ENCODE measurements at regions not wholly inside any gene's neighbourhood (a gene's known extent, or its start where the extent isn't known, plus 50 kb on each side); places are given as distances from the start of the nearest gene placed in this dataset.
"Not testable (repeated sequence)": the region's sequence is repeated elsewhere in the genome, so short reads cannot be mapped to it uniquely, and the experiment has no call there.

DNA sequence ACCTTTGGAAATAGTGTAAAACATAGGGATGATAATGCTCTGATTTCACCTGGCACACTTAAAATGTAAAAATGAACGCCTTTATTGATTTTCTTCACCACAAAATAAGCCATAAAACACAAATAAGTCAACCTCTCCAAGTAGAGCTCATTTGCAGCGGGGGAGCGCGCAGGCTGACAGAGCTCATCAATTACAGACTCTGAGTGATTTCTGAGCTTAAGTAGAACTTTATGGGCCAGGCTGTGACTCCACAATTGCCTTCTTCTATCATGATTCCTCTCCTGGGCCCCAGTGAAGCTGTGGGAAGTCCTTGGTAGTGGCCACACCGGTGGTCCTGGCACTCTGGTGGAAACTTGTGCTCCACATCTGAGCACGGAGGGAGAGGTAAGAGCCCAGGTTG is 789.0 kb upstream of the RAB6C start:
- no peaks in the 10 kb centered on the region for H3K36me3 ChIP-seq (ENCODE audit: control insufficient read depth, insufficient read depth, low read length)
- H3K9ac ChIP-seq (ENCODE audit: low read depth, low read length), result no peak overlapping the region
- H3K4me1 ChIP-seq (ENCODE audit: control insufficient read depth, insufficient read depth, low read length), result peaks cover 9% of the 10 kb centered on the region
- H3K9me3 ChIP-seq (ENCODE audit: control insufficient read depth, insufficient read depth, low read length), result no peaks in the 10 kb centered on the region
- H3K4me3 ChIP-seq (ENCODE audit: low read depth, low read length), result no peak overlapping the region
- peaks cover 3% of the 10 kb centered on the region for H3K27me3 ChIP-seq (ENCODE audit: control insufficient read depth, insufficient read depth, low read length)

- no peaks in the 10 kb centered on the region for H3K9me3 ChIP-seq (ENCODE audit: control insufficient read depth, insufficient read depth, low read length)
- H3K4me3 ChIP-seq (ENCODE audit: low read depth, low read length), result no peak overlapping the region
- no peaks in the 10 kb centered on the region for H3K36me3 ChIP-seq (ENCODE audit: control insufficient read depth, insufficient read depth, low read length)
- no peak overlapping the region for H3K9ac ChIP-seq (ENCODE audit: low read depth, low read length)
- peaks cover 9% of the 10 kb centered on the region for H3K4me1 ChIP-seq (ENCODE audit: control insufficient read depth, insufficient read depth, low read length)
- H3K27me3 ChIP-seq (ENCODE audit: control insufficient read depth, insufficient read depth, low read length), result peaks cover 3% of the 10 kb centered on the region
Observed at GRCh38 chr2:129191530-129191929, 787.9 kb upstream of the RAB6C start.

GRCh38 chr2:129192117-129192516 is 787.3 kb upstream of the RAB6C start:
- Histone ChIP-seq H3K27me3 (ENCODE audit: control insufficient read depth, insufficient read depth, low read length) (peaks cover 3% of the 10 kb centered on the region), H3K9me3 (ENCODE audit: control insufficient read depth, insufficient read depth, low read length) (no peaks in the 10 kb centered on the region), H3K9ac (ENCODE audit: low read depth, low read length) (no peak overlapping the region), H3K4me1 (ENCODE audit: control insufficient read depth, insufficient read depth, low read length) (peaks cover 9% of the 10 kb centered on the region), H3K4me3 (ENCODE audit: low read depth, low read length) (no peak overlapping the region), H3K36me3 (ENCODE audit: control insufficient read depth, insufficient read depth, low read length) (no peaks in the 10 kb centered on the region)

GRCh38 chr2:129192841-129193253 is 786.6 kb upstream of the RAB6C start:
- no peak overlapping the region for H3K9ac ChIP-seq (ENCODE audit: low read depth, low read length)
- H3K27me3 ChIP-seq (ENCODE audit: control insufficient read depth, insufficient read depth, low read length), result peaks cover 3% of the 10 kb centered on the region

DNA sequence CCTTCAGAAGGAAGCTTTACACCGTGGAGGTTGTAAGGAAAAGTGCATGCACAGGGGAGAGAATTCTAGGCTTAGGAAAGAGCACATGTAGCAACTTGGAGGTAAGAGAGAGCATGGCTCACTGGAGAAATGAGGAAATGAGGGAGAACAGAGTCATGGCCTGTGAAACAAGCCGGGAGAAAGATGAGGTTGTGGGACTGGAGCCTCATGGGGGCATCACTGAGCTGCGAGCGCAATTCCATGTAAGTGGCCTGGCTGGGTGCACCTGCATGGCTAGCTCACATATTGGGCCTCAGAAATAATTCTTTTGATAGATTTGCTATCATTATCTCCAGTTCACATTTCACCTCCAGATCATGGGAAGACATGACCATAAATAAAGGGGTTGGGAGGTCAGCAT is 785.5 kb upstream of the RAB6C start:
- Histone ChIP-seq H3K9ac (ENCODE audit: low read depth, low read length) (no peak overlapping the region), H3K4me1 (ENCODE audit: control insufficient read depth, insufficient read depth, low read length) (peaks cover 9% of the 10 kb centered on the region), H3K27me3 (ENCODE audit: control insufficient read depth, insufficient read depth, low read length) (peaks cover 3% of the 10 kb centered on the region), H3K36me3 (ENCODE audit: control insufficient read depth, insufficient read depth, low read length) (no peaks in the 10 kb centered on the region), H3K9me3 (ENCODE audit: control insufficient read depth, insufficient read depth, low read length) (no peaks in the 10 kb centered on the region), H3K4me3 (ENCODE audit: low read depth, low read length) (no peak overlapping the region)

More at GRCh38 chr2:129192841-129193253, 786.6 kb upstream of the RAB6C start:
- Histone ChIP-seq H3K9me3 (ENCODE audit: control insufficient read depth, insufficient read depth, low read length) (no peaks in the 10 kb centered on the region), H3K4me1 (ENCODE audit: control insufficient read depth, insufficient read depth, low read length) (peaks cover 9% of the 10 kb centered on the region), H3K36me3 (ENCODE audit: control insufficient read depth, insufficient read depth, low read length) (no peaks in the 10 kb centered on the region), H3K4me3 (ENCODE audit: low read depth, low read length) (no peak overlapping the region)

DNA sequence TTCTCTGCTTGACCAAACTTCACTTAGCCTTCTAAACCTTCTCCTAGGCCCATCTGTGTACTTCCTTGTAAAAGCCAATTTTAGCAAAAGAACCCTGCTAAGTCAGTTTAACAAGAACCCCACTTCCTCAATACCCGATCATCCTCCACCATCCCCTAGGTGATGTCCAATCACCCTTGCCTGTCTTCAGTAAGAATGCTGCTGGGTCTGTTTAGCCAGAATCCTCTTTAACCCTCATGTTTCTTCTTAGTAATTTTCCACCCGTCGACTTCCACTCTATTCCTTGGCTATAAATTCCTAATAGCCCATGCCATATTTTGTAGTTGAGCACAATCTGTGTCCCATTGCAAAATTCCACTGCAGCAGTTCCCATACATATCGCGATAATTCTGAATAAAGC is 780.0 kb upstream of the RAB6C start:
- Histone ChIP-seq H3K4me1 (ENCODE audit: control insufficient read depth, insufficient read depth, low read length) (no peaks in the 10 kb centered on the region), H3K27me3 (ENCODE audit: control insufficient read depth, insufficient read depth, low read length) (no peaks in the 10 kb centered on the region), H3K4me3 (ENCODE audit: low read depth, low read length) (no peak overlapping the region), H3K36me3 (ENCODE audit: control insufficient read depth, insufficient read depth, low read length) (no peaks in the 10 kb centered on the region), H3K9me3 (ENCODE audit: control insufficient read depth, insufficient read depth, low read length) (no peaks in the 10 kb centered on the region), H3K9ac (ENCODE audit: low read depth, low read length) (no peak overlapping the region)

DNA sequence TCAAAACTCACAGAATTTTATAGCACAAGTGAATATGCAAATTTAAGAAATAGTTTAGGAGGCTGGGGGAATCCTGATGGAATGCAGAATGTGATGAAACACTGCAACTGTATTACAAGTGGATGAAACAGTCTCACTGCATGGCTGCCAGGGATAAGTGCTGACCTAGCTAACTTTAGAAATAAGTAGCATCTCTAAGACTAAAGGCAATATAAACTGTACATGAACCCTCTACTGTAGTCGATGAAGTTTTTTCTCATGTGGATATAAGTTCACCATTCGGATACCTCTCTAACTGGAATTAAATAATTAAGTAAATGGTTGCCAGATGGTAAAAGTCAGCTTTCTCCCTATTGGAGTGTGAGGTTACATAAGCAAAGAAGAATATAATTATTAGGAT is 777.8 kb upstream of the RAB6C start:
- Histone ChIP-seq H3K9ac (ENCODE audit: low read depth, low read length) (no peak overlapping the region), H3K36me3 (ENCODE audit: control insufficient read depth, insufficient read depth, low read length) (no peaks in the 10 kb centered on the region), H3K4me3 (ENCODE audit: low read depth, low read length) (no peak overlapping the region), H3K9me3 (ENCODE audit: control insufficient read depth, insufficient read depth, low read length) (no peaks in the 10 kb centered on the region), H3K27me3 (ENCODE audit: control insufficient read depth, insufficient read depth, low read length) (no peaks in the 10 kb centered on the region), H3K4me1 (ENCODE audit: control insufficient read depth, insufficient read depth, low read length) (no peaks in the 10 kb centered on the region)

DNA sequence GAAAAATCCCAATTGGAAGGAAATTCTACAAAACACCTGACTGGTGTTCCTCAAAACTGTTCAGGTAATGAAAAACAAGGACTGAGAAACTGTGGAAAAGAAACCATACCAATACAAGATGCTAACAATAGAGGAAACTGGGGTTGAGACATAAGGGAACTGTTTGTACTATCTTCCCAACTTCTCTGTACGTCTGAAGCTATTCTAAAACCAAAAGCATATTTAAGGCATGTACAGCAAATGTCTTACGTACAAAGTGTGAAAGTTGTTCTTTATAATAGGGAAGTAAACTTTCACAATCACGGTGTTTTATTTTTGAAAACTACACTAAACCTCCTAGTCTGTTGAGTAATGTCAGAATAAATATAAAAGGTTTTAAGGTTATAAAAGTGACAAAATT is 776.1 kb upstream of the RAB6C start:
- Histone ChIP-seq H3K36me3 (ENCODE audit: control insufficient read depth, insufficient read depth, low read length) (no peaks in the 10 kb centered on the region), H3K4me1 (ENCODE audit: control insufficient read depth, insufficient read depth, low read length) (no peaks in the 10 kb centered on the region), H3K9ac (ENCODE audit: low read depth, low read length) (no peak overlapping the region), H3K4me3 (ENCODE audit: low read depth, low read length) (no peak overlapping the region), H3K9me3 (ENCODE audit: control insufficient read depth, insufficient read depth, low read length) (no peaks in the 10 kb centered on the region), H3K27me3 (ENCODE audit: control insufficient read depth, insufficient read depth, low read length) (no peaks in the 10 kb centered on the region)

DNA sequence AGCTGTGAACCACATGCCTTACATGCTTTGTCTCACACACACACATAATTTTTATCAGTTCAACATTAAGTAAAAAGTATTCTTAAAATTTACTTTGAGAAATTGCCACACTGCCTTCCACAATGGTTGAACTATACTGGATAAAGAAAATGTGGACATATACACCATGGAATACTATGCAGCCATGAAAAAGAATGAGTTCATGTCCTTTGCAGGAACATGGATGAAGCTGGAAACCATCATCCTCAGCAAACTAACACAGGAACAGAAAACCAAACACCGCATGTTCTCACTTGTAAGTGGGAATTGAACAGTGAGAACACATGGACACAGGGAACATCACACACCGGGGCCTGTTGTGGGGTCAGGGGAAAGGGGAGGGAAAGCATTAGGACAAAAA is 774.9 kb upstream of the RAB6C start:
- H3K9ac ChIP-seq (ENCODE audit: low read depth, low read length); H3K36me3 ChIP-seq (ENCODE audit: control insufficient read depth, insufficient read depth, low read length); H3K9me3 ChIP-seq (ENCODE audit: control insufficient read depth, insufficient read depth, low read length); H3K4me1 ChIP-seq (ENCODE audit: control insufficient read depth, insufficient read depth, low read length); H3K27me3 ChIP-seq (ENCODE audit: control insufficient read depth, insufficient read depth, low read length); H3K4me3 ChIP-seq (ENCODE audit: low read depth, low read length): not testable (repeated sequence)

DNA sequence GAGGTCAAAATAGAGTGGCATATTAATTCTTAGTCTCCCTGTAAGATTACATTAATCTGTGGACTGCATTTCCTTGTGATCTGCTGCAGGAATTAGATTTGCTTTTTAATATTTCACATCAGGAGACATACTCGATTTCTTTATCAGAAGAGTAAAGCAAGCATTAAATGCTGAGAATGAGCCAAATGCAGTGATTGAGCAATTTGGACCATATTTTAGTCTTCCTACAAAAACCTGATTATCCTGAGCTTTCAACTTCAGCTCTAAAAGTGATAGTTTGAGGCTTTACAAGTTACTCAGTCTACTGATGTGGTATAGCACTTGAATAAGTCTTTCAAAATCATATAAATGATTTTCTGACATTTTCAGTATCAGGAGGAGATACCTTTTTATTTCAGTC is 774.3 kb upstream of the RAB6C start:
- Histone ChIP-seq H3K27me3 (ENCODE audit: control insufficient read depth, insufficient read depth, low read length) (no peaks in the 10 kb centered on the region), H3K9me3 (ENCODE audit: control insufficient read depth, insufficient read depth, low read length) (no peaks in the 10 kb centered on the region), H3K4me1 (ENCODE audit: control insufficient read depth, insufficient read depth, low read length) (no peaks in the 10 kb centered on the region)

DNA sequence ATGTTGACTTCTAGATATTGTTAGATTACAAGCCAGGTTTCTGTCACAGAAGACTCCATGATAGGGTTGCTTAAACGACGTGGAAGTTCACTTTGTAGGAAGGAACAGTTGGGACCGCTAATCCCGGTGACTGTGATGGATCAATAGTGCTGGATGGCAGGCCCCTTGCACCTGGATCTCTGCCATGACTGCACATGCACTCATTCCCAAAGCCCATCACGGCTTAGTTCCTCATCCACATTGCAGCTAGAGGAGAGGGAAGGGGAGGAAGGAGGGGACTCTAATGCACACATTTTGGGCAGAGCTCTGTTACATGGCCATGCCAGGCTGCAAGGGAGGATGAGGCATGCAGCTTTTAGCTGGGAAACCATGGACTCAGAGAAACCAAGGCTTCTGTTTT is 773.7 kb upstream of the RAB6C start:
- no peaks in the 10 kb centered on the region for H3K4me1 ChIP-seq (ENCODE audit: control insufficient read depth, insufficient read depth, low read length)
- H3K4me3 ChIP-seq (ENCODE audit: low read depth, low read length), result no peak overlapping the region
- no peaks in the 10 kb centered on the region for H3K9me3 ChIP-seq (ENCODE audit: control insufficient read depth, insufficient read depth, low read length)
- H3K9ac ChIP-seq (ENCODE audit: low read depth, low read length), result no peak overlapping the region
- H3K36me3 ChIP-seq (ENCODE audit: control insufficient read depth, insufficient read depth, low read length), result no peaks in the 10 kb centered on the region
- H3K27me3 ChIP-seq (ENCODE audit: control insufficient read depth, insufficient read depth, low read length), result no peaks in the 10 kb centered on the region

More for the DNA sequence above, 774.3 kb upstream of the RAB6C start:
- H3K36me3 ChIP-seq (ENCODE audit: control insufficient read depth, insufficient read depth, low read length), result no peaks in the 10 kb centered on the region
- H3K4me3 ChIP-seq (ENCODE audit: low read depth, low read length), result no peak overlapping the region
- H3K9ac ChIP-seq (ENCODE audit: low read depth, low read length), result no peak overlapping the region

DNA sequence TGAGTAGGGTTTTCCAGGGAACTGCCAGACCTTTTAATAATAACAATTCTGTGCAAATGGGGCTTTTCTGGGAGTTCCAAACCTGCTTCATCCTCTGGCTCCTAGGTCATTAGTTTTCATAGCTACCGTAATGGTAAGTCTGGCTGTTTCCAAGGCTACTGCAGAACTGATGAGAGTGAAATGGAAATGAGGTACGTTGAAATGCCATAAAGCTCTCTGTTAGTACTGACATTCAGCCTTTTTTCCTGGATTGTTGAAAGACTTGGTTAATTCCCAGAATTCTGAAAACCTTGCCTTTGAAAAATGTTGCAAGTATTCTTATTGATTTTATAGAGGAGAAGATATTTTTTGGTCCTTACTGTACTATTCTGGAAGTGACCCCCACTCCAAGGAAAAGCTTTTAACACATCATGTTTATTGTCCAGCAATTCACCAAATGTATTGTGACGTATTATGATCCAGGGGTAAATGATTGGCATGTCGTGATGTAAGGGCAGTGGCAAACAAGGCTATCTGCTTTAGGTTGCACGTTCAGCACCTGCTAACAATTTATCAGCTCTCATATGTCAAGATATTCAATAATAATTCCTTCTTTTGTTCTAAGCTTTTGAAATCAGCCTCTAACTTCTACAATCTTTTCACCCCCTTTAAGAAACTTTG is 767.0 kb upstream of the RAB6C start:
- no peak overlapping the region for H3K4me3 ChIP-seq (ENCODE audit: low read depth, low read length)
- H3K4me1 ChIP-seq (ENCODE audit: control insufficient read depth, insufficient read depth, low read length), result no peaks in the 10 kb centered on the region
- no peaks in the 10 kb centered on the region for H3K9me3 ChIP-seq (ENCODE audit: control insufficient read depth, insufficient read depth, low read length)
- no peak overlapping the region for H3K9ac ChIP-seq (ENCODE audit: low read depth, low read length)
- no peaks in the 10 kb centered on the region for H3K36me3 ChIP-seq (ENCODE audit: control insufficient read depth, insufficient read depth, low read length)
- no peaks in the 10 kb centered on the region for H3K27me3 ChIP-seq (ENCODE audit: control insufficient read depth, insufficient read depth, low read length)
